Astrocyte (in vitro differentiated cells and primary cell): ENCODE measurements at regions not wholly inside any gene's neighbourhood (a gene's known extent, or its start where the extent isn't known, plus 50 kb on each side); places are given as distances from the start of the nearest gene placed in this dataset.
A peak's percentile ranks its signal among the peaks of the same experiment; 100 is the strongest.

ENCODE experiments used
- DNase-seq: peaks from one replicate; pipeline ENCODE4 v3.0.0-alpha.2; 2010; ENCODE audit warnings: low read depth
- FAIRE-seq: peaks from 2 replicates; lab custom pipeline; 2011; peaks lifted over from hg19 to GRCh38; lab: Jason Lieb, UNC
- H2AFZ ChIP-seq: 2 replicates; pipeline ENCODE4 v1.6.0; 2012; ENCODE audit warnings: low read depth, low read length, inconsistent platforms
- H3K27ac ChIP-seq: 2 replicates; pipeline ENCODE4 v1.5.1; 2011; ENCODE audit warnings: low read depth, low read length, inconsistent platforms
- H3K27me3 ChIP-seq: 2 replicates; pipeline ENCODE4 v1.6.0; 2011; ENCODE audit warnings: low read length, inconsistent platforms; ENCODE audit not compliant: insufficient read depth
- H3K36me3 ChIP-seq: 2 replicates; pipeline ENCODE4 v1.5.1; 2011; ENCODE audit warnings: low read length, inconsistent platforms; ENCODE audit not compliant: insufficient read depth
- H3K4me1 ChIP-seq: 2 replicates; pipeline ENCODE4 v1.5.1; 2011; ENCODE audit warnings: low read length, inconsistent platforms; ENCODE audit not compliant: insufficient read depth
- H3K4me2 ChIP-seq: 2 replicates; pipeline ENCODE4 v1.6.0; 2012; ENCODE audit warnings: low read length, inconsistent platforms
- H3K4me3 ChIP-seq: 2 replicates; pipeline ENCODE4 v1.5.1; 2011; ENCODE audit warnings: low read depth, mild to moderate bottlenecking, low read length, inconsistent platforms; ENCODE audit not compliant: insufficient read depth
- H3K79me2 ChIP-seq: 2 replicates; pipeline ENCODE4 v1.6.0; 2012; ENCODE audit warnings: mild to moderate bottlenecking, low read length, inconsistent platforms; ENCODE audit not compliant: insufficient read depth
- H3K9ac ChIP-seq: 2 replicates; pipeline ENCODE4 v1.6.0; 2012; ENCODE audit warnings: mild to moderate bottlenecking, low read length, inconsistent platforms
- H3K9me3 ChIP-seq: 2 replicates; pipeline ENCODE4 v1.5.1; 2012; ENCODE audit warnings: low read depth, mild to moderate bottlenecking, low read length, inconsistent platforms; ENCODE audit not compliant: insufficient read depth
- H4K20me1 ChIP-seq: 2 replicates; pipeline ENCODE4 v1.6.0; 2012; ENCODE audit warnings: low read length, inconsistent platforms; ENCODE audit not compliant: insufficient read depth
- H3K27ac Mint-ChIP-seq: one replicate; pipeline ENCODE4 v1.8.0; 2021; ENCODE audit warnings: mild to moderate bottlenecking, mixed read lengths; ENCODE audit not compliant: unreplicated experiment
- H3K27me3 Mint-ChIP-seq: one replicate; pipeline ENCODE4 v1.8.0; 2021; ENCODE audit warnings: low read depth, mixed read lengths; ENCODE audit not compliant: unreplicated experiment
- H3K36me3 Mint-ChIP-seq: one replicate; pipeline ENCODE4 v1.8.0; 2021; ENCODE audit warnings: low read depth, mixed read lengths; ENCODE audit not compliant: unreplicated experiment
- H3K4me1 Mint-ChIP-seq: one replicate; pipeline ENCODE4 v1.8.0; 2021; ENCODE audit warnings: low read depth, mixed read lengths; ENCODE audit not compliant: unreplicated experiment
- H3K4me3 Mint-ChIP-seq: one replicate; pipeline ENCODE4 v1.8.0; 2021; ENCODE audit warnings: mild to moderate bottlenecking, moderate library complexity, mixed read lengths; ENCODE audit not compliant: unreplicated experiment
- H3K9me3 Mint-ChIP-seq: one replicate; pipeline ENCODE4 v1.8.0; 2021; ENCODE audit warnings: mild to moderate bottlenecking, mixed read lengths; ENCODE audit not compliant: unreplicated experiment
- EZH2 ChIP-seq: IDR thresholded peaks from 2 replicates; pipeline ENCODE4 v1.6.1; 2012; ENCODE audit warnings: mild to moderate bottlenecking, low read length, inconsistent platforms; ENCODE audit not compliant: insufficient read depth
- TF ChIP-seq, protein P1 (sequence below): IDR thresholded peaks from 2 replicates; pipeline ENCODE4 v1.5.1; 2011; ENCODE audit warnings: low read depth, mild to moderate bottlenecking, inconsistent platforms, low read length, moderate library complexity; ENCODE audit not compliant: insufficient read depth

- no peaks in the 10 kb centered on the region for H3K79me2 ChIP-seq
- no peak for FAIRE-seq
Observed at GRCh38 chr13:75165543-75166230, 316.3 kb downstream of the TBC1D4 start.

GRCh38 chr13:75161804-75162203 lies 320.2 kb downstream of the TBC1D4 start:
- no peak overlapping the region for H3K4me3 ChIP-seq
- no peak for TF ChIP-seq EZH2
- TF ChIP-seq, protein P1, sequence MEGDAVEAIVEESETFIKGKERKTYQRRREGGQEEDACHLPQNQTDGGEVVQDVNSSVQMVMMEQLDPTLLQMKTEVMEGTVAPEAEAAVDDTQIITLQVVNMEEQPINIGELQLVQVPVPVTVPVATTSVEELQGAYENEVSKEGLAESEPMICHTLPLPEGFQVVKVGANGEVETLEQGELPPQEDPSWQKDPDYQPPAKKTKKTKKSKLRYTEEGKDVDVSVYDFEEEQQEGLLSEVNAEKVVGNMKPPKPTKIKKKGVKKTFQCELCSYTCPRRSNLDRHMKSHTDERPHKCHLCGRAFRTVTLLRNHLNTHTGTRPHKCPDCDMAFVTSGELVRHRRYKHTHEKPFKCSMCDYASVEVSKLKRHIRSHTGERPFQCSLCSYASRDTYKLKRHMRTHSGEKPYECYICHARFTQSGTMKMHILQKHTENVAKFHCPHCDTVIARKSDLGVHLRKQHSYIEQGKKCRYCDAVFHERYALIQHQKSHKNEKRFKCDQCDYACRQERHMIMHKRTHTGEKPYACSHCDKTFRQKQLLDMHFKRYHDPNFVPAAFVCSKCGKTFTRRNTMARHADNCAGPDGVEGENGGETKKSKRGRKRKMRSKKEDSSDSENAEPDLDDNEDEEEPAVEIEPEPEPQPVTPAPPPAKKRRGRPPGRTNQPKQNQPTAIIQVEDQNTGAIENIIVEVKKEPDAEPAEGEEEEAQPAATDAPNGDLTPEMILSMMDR, result no peak

More at GRCh38 chr13:75165543-75166230, 316.3 kb downstream of the TBC1D4 start:
- no peak overlapping the region for H3K4me3 ChIP-seq
- DNase-seq, result no peak
- H3K4me2 ChIP-seq, result no peak overlapping the region
- no peak overlapping the region for H2AFZ ChIP-seq
- Mint-ChIP-seq H3K36me3 (no peaks in the 10 kb centered on the region), H3K4me3 (no peak overlapping the region), H3K9me3 (no peaks in the 10 kb centered on the region), H3K27ac (no peak overlapping the region), H3K27me3 (no peaks in the 10 kb centered on the region), H3K4me1 (no peaks in the 10 kb centered on the region)
- H4K20me1 ChIP-seq, result no peaks in the 10 kb centered on the region
- H3K27ac ChIP-seq, result no peak overlapping the region
- H3K9ac ChIP-seq, result no peak overlapping the region
- no peaks in the 10 kb centered on the region for H3K4me1 ChIP-seq
- TF ChIP-seq EZH2, result no peak
- TF ChIP-seq, protein P1, result no peak
- no peaks in the 10 kb centered on the region for H3K9me3 ChIP-seq
- no peaks in the 10 kb centered on the region for H3K27me3 ChIP-seq
- no peaks in the 10 kb centered on the region for H3K36me3 ChIP-seq

GRCh38 chr13:75160984-75161383 lies 321.0 kb downstream of the TBC1D4 start:
- Histone ChIP-seq H3K27ac (no peak overlapping the region), H3K4me1 (no peaks in the 10 kb centered on the region), H3K9ac (no peak overlapping the region), H3K4me3 (no peak overlapping the region), H3K36me3 (no peaks in the 10 kb centered on the region), H3K27me3 (no peaks in the 10 kb centered on the region), H3K9me3 (no peaks in the 10 kb centered on the region), H3K79me2 (no peaks in the 10 kb centered on the region), H3K4me2 (no peak overlapping the region), H2AFZ (no peak overlapping the region), H4K20me1 (no peaks in the 10 kb centered on the region)
- Mint-ChIP-seq H3K27me3 (no peaks in the 10 kb centered on the region), H3K4me1 (peaks cover 5% of the 10 kb centered on the region), H3K36me3 (peaks cover 1% of the 10 kb centered on the region), H3K9me3 (peaks cover 12% of the 10 kb centered on the region), H3K4me3 (no peak overlapping the region), H3K27ac (no peak overlapping the region)
- FAIRE-seq (no peak), DNase-seq (no peak)
- TF ChIP-seq EZH2, result no peak
- TF ChIP-seq, protein P1, result no peak

More at GRCh38 chr13:75161804-75162203, 320.2 kb downstream of the TBC1D4 start:
- no peak overlapping the region for H2AFZ ChIP-seq
- Mint-ChIP-seq H3K4me1 (peaks cover 5% of the 10 kb centered on the region), H3K27me3 (no peaks in the 10 kb centered on the region), H3K9me3 (peaks cover 5% of the 10 kb centered on the region), H3K36me3 (peaks cover under 1% of the 10 kb centered on the region), H3K4me3 (no peak overlapping the region), H3K27ac (no peak overlapping the region)
- H3K4me2 ChIP-seq, result no peak overlapping the region
- FAIRE-seq (peak; percentile 29), DNase-seq (no peak)
- H3K27ac ChIP-seq, result no peak overlapping the region
- H3K4me1 ChIP-seq, result no peaks in the 10 kb centered on the region
- H4K20me1 ChIP-seq, result no peaks in the 10 kb centered on the region
- H3K27me3 ChIP-seq, result no peaks in the 10 kb centered on the region
- H3K9ac ChIP-seq, result no peak overlapping the region
- no peaks in the 10 kb centered on the region for H3K79me2 ChIP-seq
- no peaks in the 10 kb centered on the region for H3K9me3 ChIP-seq
- H3K36me3 ChIP-seq, result no peaks in the 10 kb centered on the region
